GM18907 (cell line): ENCODE measurements at regions not wholly inside any gene's neighbourhood (a gene's known extent, or its start where the extent isn't known, plus 50 kb on each side); places are given as distances from the start of the nearest gene placed in this dataset.
"Not testable (repeated sequence)": the region's sequence is repeated elsewhere in the genome, so short reads cannot be mapped to it uniquely, and the experiment has no call there.

ENCODE experiments used
- ATAC-seq: cut with Tn5 transposase; IDR thresholded peaks from one replicate; pipeline ENCODE4 v1.9.1; 2021; ENCODE audit warnings: mild to moderate bottlenecking, moderate library complexity; ENCODE audit not compliant: unreplicated experiment

DNA sequence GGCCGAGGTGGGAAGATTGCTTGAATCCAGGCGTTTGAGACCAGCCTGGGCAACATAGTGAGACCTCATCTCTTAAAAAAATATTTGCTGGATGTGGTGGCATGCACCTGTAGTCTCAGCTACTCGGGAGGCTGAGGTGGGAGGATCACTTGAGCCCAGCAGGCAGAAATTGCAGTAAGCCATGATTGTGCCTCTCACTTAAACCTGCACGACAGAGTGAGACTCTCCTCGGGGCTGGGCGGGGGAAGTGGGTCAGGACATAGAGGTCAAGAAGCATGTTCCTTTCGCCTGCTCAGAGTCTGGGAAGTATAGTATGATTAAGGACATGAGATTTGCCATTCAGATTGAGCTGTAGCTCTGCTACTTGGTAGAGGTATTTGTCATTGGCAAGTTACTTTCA, 52.3 kb downstream of the SEPTIN7 start:
- not testable (repeated sequence) for ATAC-seq

DNA sequence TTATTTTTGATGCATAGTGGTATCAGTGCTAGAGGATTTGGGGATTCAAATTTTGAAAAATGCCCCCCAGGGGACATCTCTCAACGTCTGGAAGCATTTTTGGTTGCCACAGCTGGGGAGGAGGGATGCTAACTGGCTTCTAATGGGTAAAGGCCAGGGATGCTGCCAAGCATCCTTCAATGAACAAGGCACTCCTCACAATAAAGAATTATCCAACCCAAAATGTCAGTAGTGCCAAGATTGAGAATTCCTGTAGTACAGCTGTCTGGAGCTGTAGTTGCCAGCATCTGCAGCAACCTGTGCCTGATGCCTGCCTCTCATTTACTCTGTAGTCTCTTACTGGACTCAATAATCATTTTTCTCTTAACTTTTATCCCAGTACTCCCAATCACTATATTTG, 53.5 kb downstream of the SEPTIN7 start:
- no peak for ATAC-seq

DNA sequence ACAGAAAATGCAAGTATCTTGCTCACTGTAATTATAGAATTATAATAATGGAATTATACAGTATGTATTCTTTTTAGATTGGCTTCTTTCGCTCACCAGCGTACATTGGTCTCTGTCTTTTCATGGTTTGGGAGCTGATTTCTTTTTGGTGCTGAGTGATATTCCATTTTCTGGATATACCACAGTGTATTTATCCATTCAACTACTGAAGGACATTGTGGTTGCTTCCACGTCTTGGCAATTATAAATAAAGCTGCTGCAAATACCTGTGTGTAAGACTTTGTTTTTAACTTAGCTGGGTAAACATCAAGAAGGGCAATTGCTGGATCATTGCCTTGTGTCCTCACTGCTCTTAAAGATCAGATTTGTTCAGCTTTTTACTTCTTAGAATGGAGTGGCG, 55.3 kb downstream of the SEPTIN7 start:
- ATAC-seq, result no peak

DNA sequence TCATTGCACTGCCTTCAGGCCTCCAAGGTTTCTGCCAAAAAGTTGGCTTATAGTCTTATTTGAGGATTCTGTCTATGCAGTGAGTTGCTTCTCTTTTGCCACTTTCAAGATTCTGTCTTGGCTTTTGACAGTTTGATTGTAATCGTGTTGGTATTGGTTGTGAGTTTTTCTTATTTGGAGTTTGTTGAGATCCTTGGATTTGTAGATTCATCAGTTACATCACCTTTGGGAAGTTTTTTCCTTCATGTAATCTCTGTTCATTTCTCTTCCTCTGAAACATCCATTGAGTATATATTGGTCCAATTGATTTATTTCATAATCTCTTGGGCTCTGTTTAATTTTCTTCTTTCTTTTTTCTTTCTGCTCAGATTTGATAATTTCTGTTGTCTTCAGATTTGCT, 59.8 kb downstream of the SEPTIN7 start:
- no peak for ATAC-seq

DNA sequence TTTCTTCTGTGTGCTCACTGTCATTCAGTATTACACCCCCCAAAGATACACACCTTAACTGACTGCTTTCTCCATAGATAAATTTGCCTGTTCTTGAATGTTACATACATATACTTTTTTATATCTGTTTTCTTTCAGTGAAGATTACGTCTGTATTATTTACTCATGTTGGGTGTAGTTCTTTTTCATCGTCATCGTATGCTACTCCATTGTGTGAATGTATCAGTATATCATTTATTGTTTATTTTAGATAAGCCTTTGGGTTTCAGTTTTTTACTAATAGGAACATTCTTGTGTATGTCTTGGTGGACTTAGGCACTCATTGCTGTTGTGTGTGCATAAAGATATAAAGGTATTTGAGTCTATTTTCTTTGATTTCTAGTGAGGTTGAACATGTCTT, 64.4 kb downstream of the SEPTIN7 start:
- ATAC-seq, result no peak

DNA sequence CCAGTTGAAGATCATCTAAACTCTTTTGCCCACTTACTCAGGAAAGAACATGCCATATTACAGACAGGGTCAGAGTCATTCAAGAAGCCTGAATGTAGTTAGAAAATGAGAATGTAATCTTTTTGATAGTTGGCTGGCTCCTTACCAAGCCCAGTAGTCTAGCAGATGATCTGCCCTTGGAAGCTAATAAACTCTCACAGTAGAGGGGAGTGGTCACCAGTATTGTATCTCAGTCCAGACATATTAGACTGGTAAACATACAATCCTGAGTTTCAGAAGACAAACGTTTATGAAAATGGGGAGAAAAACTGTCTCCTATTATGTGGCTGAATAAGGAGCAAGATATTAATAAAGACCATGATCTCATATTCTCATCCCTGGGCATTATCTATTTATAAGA, 65.3 kb downstream of the SEPTIN7 start:
- no peak for ATAC-seq

DNA sequence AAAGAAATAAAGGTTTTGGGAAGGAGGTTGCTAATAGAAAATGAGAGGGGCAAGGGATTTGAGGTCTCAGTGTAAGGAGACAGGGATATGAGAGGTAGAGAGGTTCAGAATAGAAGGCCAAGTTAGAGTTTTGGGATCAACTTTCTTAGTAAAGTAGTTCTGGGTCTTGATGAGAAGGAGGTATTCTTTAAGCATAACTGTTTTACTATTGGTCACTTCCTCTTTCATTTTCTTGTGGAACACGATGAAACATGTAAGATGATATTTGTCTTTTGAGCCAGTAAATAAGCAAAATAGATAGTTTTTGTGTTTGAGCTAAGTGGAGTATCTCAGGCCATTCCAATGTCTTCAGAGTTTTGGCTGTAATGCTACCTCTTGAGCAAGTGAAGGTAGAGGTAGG, 68.3 kb downstream of the SEPTIN7 start:
- ATAC-seq, result not testable (repeated sequence)

DNA sequence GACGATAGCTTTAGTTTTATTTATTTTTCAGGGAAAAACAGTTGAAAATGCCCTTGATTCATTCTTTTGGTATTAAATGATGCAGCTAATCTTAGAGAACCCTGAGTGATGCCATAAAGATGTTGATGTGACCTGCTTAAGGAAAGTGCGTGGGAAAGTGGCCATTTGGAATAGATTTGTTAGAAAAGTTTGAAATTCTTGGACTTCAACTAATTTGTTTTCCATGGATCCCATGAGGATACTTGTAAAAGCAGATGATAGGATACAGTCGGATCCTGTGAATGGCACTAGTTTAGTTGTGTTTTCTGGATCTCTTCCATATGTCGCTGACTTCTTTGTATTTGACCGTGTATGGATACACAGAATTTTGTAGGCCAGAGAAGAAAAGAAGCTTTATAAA, 69.0 kb downstream of the SEPTIN7 start:
- ATAC-seq, result no peak

DNA sequence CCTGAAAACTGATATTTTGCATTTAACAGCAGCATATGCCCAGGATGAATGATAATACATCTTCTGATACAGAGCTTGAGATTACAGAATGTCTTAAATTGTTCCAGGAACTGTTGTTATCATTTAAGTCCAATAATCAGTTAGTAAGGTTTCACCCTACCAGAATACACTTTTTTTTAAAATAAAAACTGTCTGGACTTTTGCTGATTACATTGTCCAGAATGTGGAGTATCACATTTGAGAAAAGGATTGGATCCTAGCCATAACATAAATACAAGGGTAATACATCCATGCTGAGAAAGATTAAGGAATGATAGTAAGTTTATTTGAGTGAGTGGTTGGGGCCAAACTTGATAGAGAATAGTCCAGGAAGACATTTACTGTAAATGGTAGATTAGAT, 71.0 kb downstream of the SEPTIN7 start:
- no peak for ATAC-seq

DNA sequence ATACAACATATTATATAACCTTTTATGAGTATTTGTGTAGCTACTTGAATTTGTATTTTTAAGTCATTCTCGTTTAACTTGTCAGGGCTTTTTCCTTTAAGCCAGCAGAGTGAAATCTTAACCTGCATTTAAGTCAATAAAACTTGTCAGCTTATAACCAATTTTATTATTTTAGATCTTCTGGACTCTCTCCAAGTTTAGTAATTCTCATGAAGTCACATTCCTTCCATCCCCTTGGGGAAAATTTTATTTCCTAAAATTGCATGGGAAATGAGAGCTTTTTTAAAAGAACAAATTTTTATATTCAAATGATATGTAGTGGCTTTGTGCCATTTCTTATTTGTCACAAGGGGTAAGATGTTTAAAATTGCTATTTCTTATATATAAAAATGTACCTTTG, 74.0 kb downstream of the SEPTIN7 start:
- no peak for ATAC-seq

DNA sequence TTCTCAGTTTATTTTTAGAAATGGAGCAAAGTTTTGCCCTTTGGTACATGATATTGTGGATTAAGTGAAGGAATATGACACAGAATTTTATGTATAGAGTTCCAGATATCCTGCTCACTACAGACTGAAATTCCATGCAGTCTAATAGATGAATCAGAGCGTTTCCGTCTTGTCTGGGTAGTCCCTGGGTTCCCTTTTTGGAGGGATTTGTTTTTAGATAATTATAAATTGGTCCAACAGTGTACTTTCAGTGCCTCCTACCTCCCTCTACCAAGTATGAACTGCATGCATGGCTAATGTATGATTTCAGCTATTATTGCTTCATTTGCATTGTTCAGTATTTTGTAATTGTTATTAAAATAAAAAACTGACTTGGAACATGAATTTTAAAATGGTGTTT, 74.4 kb downstream of the SEPTIN7 start:
- ATAC-seq, result no peak

DNA sequence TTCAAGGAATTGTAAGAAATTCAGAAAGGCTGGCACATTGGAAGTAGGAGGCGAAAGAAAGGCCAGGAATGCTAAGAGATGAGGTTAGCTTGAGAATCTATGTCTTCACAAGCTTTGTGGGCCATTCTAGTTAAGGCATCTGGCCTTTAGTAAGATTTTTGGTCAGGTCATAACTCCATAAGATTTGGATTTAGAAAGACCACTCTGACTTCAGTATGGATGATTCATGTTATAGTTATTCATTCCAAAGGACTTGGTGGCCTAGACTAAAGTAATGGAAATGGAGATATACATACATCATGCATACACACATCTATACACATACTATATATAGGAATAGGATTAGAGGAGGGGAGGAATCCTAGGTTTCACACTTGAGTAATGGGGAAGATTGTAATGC, 77.5 kb downstream of the SEPTIN7 start:
- no peak for ATAC-seq

DNA sequence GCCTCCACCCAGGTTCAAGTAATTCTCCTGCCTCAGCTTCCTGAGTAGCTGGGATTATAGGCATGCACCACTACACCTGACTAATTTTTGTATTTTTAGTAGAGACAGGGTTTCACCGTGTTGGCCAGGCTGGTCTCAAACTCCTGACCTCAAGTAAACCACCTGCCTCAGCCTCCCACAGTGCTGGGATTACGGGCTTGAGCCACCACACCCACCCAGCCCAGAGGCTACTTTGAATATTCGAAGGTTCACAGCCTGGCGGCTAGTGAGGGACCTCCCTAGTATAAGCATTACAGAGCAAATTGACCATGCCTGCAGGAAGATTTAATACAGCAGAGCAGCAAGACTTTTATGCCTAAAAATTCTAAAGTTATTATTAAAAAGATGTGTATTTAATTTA, 86.6 kb downstream of the SEPTIN7 start:
- ATAC-seq, result not testable (repeated sequence)

DNA sequence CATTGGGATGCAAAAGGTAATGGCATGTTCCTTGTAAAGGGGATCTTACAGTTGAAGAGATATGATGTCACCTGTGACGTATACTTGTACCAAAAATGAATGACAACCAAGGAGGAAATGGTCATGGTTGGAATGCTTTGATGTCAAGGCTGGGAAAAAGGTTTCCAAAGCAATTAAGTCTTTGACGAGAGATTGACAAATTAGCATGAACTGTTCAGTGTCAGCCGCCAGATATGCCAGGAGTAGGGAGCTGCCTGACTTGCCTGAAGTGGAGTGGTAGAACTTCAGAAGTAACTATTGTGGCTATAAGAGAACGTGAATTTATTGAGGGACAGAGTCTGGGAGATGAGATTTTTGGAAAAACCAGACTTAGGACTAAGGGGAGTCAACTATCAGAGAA, 88.1 kb downstream of the SEPTIN7 start:
- no peak for ATAC-seq

DNA sequence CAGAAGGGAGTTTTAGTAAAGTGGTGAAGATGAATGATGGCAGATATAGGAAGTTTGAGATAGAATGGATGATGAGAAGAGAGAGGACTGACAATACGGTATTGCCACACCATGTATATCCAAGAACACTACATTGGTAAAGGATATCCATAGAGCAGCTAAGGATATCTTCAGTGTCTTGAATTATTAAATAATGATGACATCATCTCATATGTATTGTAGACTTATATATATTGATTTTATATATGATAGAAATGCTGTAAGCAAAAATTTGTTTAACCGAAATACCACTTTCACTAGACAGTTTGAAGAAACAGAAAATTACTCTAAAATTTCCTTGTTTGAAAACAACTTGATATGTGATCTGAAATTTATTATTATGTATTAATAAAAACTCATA, 89.0 kb downstream of the SEPTIN7 start:
- no peak for ATAC-seq

DNA sequence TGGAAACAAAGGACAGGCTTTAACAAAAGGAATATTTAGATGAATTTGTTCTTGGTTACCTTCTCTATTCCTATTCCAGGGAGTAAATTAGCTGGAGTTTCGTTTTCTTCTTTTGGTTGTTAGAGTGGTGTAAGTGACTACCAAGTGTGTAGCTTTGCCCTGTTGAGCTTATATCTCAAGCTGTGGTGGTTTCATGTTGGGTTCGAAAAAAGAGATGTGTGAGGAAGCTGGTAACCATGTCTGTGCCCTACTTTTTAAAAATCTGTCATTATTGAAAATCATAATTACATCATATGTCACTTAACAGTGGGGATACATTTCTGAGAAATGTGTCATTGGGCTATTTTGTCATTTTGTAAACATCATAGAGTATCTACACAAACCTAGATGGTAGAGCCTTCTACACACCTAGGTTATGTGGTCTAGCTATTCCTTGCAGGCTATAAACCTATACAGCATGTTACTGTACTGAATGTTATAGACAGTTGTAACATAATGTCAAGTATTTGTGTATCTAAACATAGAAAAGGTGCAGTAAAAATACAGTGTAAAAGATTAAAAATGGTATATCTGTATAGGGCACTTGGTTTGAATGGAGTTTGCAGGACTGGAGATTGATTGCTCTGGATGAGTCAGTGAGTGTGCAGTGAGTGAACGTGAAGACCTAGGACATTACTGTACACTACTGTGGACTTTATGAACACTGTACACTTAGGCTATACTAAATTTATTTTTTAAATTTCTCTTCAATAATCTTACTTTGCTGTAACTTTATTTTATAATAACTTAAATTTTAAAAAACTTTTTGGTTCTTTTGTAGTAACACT, 90.4 kb downstream of the SEPTIN7 start:
- no peak for ATAC-seq

DNA sequence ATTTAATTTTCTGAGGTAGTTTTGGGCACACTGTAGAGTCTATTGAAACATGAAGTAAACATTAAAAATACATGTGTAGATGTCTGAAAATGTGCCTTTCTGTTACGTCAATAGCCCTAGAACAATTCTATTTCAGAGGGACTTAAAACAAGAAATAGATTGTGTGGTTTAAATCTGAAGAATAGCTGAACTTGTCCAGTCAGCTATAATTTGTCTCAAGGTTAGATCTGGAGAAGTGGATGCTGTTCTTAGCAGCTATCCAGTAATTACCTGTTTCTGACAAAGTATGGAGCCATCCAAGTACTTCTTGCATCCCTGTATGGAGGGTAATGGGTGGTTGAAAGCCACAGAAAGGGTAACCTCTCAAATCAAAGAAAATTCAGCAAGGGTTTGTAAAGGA, 92.8 kb downstream of the SEPTIN7 start:
- ATAC-seq, result no peak

DNA sequence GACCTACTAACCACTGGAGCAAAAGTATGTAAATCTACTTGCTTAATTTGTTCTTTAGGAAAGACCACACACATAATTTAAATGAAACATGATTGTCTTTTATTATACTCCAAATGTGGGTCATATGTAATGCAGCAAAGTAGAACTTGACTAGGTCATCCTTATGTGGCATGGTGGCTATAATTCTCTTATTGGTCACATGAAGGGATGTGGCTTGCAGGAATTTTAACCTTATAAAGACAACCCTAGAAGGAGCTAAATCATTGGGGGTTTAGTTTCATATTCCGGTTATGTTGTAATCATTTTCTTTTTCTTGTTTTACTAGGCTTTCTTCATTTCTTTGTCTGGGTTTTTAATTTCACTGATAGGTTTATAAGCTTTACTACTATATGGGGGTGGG, 93.9 kb downstream of the SEPTIN7 start:
- no peak for ATAC-seq

DNA sequence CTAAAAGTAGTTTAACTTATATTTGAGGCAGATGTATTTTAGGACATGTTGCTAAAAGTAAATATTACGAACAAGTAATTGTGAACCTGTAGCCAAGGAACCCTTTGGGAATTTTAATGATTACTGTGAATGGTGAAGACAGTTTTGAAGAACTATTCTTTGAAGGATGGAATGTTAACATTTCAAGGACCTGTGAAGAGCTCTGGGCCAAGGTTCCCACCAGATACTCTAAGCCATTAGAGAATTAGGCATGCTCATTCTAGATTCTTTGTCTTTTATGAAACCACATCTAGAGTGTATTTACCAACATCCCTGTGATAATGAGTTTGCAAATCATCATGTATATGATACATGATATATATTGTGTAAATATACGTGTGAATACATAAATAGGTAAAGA, 99.8 kb downstream of the SEPTIN7 start:
- no peak for ATAC-seq

DNA sequence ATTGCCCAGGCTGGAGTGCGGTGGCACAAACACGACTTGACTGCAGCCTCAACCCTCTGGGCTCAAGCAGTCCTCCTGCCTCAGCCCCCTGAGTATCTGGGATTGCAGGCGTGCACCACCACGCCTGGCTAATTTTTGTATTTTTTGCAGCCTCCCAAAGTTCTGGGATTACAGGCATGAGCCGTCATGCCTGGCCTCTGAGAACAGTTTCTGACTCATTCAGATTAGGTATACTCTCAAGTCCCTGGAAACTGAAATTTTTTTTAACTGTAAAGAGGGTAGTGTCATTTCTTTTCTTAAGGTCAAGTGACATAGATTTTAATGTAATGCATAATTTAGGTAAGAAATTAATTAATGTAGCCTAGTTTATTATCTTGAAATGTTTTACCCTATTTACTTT, 104.7 kb downstream of the SEPTIN7 start:
- ATAC-seq, result no peak

DNA sequence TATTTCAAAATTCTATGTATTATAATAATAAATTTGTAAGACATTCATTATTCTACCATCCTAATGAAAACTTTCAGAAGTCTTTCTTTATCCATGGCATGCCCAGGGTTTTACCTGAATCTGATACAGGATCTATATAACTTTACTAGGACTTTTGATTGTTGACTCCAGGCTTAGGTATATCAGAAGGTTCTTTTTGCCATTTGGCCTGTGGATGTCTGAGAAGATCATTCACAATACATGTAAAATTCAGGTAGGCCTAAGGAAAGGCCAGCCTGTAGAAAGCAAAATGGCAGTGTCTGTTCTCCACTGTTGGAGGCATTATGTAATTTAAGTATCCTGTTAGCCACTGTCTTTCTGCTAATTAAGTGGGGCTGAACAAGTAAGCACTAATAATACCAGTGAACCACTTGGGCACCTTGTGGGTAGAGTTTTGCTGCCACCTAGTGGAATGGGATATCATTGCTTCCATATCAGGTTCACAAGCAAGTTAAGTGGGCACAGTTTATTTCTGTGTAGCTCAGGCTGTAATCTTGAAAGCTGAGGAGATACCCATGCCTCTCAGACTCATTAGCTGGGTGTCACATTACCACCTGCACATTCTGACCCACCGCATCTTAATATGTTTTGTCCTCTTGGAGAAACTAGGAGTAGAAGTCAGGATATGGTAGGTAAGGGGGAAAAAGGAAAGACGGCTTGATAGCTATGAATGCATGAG, 105.5 kb downstream of the SEPTIN7 start:
- ATAC-seq, result peak; percentile 89
